ENCODE measurements at regions not wholly inside any gene's neighbourhood (a gene's known extent, or its start where the extent isn't known, plus 50 kb on each side); places are given as distances from the start of the nearest gene placed in this dataset.

DNA sequence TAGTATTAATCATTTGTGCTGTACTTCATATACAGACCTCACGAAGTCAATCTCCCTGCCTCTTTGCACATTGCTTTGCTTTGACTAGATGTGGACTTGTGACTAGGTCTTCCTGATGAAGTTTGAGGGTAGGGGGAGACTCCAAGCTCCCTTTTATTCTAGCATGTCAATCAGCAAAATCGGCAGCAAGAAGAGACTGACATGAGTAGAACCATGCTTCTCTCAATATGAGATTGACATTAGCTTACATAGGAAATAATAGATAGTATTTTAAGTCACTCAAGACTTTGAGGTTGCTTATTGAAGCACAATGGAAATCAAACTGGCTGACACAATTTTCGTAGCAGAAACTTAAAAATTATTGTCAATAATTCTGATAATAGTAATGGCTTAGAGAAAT is 866.4 kb upstream of the ADAMTS5 start:
- no peak for DNase-seq

DNA sequence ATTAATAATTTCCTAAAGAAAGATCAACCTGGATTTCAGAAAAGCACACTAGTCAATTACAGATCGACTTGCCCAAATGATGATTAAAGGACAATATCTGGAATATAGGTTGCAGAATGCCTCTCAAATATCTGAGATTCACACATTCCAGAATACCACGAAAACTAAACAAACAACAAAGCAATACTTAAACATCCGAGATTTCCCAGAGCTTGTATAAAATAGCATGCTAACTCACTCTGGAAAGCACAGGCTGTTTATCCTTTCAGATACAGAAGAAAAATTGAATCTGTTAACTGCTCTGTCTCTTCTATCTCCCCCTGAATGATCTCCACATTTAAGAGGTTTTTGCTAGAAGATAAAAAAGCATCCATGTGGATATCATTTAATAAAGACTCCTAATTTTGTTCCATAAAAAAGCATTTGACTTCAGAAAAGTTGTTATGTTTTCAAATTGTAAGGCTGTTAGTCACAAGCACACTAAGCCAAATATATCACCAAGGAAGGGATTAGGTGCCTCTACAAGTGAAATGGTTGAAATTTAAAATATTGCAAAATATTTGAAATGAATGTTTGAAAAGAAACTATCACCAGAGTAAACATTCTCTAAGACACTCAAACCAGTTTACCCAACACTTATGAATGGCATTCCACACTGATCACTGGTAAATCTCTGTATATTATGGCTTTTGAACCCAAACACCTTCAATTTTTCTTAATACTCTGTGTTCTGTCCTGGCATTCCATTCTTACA is 865.1 kb upstream of the ADAMTS5 start:
- no peak for DNase-seq

DNA sequence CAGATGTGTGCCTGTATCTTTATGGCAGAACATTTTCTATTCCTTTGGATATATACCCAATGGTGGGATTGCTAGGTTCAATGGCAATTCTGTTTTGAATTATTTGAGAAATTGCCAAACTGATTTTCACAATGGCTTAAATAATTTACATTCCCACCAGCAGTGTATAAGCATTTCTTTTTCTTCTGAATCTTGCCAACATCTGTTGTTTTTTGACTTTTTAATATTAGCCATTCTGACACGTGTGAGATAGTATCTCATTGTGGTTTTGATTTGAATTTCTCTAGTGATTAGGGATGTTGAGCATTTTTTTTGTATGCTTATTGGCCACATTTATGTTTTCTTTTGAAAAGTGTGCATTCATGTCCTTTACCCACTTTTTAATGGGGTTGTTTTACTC is 864.3 kb upstream of the ADAMTS5 start:
- DNase-seq = no peak

DNA sequence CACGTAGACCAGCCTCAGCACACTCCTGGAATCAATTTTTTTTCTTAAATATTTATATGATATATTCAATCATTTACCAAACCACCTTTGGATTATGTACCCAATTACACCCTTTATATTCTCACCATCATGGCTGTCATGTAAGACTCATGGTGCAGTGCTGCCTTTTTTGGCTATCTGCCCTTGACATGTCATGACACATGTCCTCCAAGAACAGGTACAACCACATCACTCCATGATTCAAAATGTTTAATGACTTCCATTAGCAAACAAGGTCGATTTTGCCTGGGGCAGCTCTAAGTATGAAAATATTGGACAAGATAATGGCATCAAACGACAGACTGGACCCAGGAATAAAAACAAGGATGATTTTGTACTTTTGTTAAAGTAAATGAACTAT is 861.1 kb upstream of the ADAMTS5 start:
- DNase-seq = no peak

DNA sequence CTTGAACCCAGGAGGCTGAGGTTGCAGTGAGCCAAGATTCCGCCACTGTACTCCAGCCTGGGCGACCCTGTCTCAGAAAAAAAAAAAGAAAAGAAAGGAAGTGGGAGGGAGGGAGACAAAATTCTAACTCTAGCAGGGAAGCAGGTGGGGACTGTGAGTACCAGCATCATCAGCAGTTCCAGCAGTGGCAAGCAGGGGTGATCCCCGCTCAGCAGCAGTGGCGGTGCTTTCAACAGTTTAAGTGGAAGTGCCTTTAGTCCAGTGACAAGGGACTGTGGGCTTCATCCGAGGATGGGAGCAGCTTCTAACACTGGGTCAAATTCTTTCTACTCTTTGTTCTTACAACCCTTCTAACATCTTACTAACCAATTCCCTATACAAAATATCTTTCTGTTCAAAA is 858.1 kb upstream of the ADAMTS5 start:
- no peak for DNase-seq

DNA sequence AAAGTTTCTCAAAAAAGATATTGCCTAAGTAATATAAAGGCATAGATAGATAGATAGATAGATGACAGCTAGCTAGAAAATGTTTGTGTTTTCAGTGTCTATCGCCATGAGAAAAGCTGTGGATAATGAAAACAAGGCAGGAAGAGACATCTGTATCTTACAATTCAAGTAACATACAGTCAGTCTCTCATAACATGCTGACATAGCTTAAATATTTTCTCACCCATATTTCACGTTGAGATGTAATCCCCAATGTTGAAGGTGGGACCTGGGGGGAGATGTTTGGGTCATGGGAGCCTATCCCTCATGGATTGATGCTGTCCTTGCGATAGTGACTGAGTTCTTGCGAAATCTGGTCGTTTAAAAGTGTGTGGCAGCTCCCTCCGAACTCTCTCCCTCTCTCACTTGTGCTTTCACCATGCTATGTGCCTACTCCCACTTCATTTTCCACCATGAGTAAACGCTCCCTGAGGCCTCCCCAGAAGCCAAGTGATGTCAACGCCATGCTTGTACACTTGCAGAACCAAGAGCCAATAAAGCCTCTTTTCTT is 856.8 kb upstream of the ADAMTS5 start:
- DNase-seq = no peak

DNA sequence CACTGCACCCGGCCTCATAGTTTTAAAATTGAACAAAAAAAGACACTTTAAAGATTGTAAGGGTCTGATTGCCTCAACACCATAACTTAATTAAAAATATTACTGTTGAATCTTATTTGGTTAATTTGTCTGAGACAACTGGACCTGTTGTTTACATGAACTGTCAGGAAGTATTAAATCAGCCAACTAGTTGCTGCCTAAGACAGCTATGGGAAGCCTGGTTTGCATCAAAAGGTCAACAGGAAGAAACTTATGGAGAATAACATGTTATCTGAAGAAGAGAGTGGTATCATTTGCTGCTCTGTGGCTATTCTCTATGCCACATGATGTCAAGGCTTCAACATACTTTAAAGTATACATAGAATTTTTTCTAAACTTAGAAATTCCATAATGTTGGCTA is 853.5 kb upstream of the ADAMTS5 start:
- DNase-seq = no peak

DNA sequence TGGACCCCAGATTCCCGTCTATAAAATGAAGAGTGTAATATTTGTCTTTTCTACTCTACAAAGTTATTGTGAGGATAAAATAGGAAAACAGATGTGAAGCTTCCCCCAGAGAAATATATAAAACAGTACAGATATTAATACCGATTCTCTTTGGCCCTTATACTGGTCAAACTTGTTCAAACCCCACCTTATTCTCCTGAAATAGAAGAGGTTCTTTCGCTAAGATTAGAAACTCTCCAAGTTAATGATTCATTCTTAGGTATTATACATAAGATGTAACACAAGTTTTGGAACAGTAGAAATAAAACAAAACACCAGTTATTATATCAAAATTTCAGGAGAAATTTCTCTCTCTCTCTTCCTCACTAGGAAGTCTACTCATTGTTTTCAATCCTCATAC is 852.4 kb upstream of the ADAMTS5 start:
- no peak for DNase-seq

DNA sequence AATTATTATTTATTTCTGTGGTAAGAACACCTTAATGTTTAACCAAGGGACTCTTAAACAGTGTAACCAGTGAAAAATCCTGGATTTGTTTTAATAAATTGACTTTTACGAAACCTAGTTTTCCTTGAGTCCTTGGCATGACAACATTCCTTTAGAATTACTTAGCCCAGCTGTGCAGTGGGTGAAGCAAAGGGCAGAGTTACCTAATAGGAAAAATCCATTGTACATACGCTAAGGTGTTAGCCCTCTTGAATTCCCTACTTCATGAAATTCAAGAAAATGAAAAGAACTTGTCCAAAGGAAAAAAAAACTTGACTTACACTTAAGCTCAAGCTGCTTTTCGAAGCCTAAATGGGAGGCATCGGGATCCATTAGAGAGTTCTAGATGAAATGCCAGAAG is 852.0 kb upstream of the ADAMTS5 start:
- no peak for DNase-seq

DNA sequence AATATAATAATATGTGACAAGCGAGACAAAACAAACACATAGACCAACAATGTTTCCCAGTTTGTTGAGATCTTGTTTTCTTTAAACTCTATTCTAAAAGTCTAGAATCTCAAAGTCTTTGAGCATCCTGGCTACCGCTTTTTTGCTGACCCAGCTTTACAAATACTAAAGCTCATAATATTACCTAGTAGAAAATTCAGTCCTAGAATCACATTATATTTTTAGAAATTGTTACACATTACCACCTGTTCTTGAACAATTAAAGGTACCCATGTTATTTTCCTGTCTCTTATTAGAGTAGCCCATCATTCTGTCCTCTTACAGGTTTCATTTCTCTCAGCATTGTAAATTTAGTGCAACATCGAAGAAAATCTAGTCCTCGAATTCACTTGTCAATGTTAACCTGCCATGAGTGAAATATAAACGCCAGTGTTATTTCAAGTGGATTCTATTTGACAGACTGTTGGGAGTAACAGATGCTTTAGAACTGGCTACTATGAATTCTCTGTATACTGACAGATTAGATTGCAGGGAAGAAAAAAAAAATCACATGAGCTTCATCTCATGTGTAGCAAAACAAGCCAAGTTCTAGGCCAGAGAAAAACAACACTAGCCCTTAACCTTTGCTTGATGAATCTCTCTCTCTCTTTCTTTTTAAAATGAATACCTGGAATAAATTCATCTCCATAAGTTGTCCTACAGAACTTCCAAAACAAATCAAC is 851.2 kb upstream of the ADAMTS5 start:
- no peak for DNase-seq

DNA sequence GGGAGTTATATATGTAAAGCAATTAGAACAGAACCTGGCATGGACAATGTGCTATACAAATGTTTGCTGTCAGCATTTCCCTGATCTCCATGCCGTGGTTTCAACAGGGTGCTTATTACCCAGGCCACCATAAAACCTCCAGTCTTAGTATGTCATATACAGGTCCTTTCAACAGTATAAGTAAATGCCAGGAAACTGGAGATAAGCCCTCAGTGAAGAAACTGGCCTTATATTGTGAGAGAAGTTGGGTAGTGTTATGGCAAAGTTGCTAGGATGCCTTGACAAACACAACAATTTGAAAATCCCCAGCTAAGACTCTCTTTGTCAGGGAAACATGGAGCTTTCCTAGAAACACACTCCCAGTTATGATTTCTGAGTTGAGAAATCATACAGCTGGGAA is 850.2 kb upstream of the ADAMTS5 start:
- DNase-seq = no peak

DNA sequence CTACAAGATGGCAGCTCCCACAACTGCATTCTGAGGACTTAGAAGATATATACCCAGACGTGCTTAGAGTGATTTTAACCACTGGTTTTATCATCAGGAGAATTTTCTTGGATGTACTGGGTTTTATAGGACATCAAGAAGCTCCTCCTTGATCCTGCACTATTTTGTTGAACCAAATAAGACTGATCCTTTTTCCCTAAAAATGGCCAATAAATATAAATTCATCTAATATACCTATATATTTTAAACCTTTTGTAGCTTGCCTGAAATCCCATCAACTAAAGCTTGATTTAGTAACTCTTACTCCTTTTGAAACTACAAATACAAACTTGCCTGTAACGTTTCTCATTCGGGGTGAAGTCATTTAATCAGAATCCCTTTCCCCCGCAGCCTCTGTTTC is 849.4 kb upstream of the ADAMTS5 start:
- no peak for DNase-seq

DNA sequence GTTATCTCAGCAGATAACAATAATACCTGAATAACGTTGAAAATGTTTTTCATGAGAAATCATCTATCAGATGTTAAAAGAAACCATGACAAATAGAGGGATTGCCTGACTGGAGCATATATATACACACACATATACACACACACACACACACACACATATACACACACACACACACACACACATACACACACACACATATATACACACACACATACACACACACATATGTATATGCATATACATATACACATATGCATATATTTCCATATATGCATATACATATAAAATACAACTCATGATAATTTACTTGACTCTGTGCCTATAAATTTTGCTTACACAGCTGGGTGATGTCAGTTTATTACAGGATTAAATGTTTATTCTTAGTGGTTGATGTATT is 847.3 kb upstream of the ADAMTS5 start:
- DNase-seq = no peak

DNA sequence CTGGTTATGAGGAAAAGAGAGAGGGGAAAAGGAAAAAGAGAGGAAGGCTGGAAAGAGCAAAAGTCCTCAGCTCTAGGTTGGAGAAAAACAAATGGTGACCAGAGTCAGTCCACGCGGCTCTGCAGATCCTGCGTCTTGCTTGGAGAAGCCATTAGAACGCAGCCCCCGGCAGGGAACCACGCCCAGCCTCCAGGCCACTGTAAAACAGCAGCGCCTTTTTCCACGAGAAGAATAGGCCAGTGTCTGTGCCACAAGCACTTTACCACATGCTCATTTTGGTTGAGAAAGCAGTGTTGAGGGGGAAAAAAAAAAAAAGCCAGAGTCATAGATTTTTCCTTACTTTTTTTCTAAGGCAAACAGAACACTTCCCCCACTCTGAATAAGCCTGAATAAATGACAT is 846.9 kb upstream of the ADAMTS5 start:
- peak in 52 of 58 donors; percentile 5 to 91 (median 66) for DNase-seq

DNA sequence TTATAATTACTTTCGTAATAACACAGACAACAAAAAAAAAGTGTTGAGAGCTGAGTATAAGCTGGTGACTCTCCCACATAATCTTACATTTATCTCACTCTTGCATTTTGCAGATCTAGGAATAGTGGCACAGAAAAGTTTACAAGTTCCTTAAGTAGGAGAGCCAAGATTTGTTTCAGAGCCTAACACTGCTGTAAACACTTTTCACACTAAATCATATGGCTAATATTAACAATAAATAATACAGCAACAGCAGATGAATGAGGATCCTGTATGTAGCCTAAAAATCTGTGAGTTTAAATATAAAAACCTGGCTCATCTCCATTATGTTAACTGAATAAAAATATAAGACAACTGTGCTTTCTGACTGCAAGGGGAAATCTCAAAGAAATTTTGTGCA is 846.5 kb upstream of the ADAMTS5 start:
- no peak for DNase-seq

DNA sequence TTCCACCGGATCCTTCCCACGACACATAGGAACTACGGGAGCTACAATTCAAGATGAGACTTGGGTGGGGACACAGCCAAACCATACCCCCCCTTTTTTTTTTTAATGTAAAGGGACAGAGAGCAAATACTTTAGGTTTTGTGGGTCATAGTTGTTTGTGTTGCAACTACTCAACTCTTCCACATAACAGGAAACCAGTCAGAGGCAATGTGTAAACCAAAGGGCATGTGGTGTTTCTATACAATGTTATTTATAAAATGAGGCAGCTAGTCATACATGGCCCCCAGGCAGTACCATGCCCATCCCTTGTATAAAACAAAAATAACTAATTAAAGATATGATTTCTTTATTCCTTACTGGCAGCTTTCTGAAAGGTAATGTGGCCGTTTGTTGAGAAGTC is 845.4 kb upstream of the ADAMTS5 start:
- DNase-seq = no peak

DNA sequence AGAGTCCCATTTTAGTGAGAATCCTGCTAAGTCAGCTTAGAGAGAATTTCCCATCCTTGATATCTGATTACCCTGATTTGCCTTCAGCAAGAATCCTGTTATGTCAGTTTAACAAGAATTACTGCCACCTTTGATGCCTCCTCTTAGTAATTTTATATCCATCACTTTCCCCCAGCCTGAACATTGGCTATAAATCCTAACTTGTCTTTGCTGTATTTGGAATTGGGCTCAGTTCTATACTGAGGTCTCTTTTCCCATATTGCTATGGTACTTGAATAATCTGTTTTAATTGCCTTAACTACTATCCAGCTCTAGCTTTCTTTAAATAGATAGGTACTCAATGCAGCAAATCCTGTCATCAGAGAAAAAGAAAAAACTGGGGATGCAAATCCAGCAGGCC is 842.0 kb upstream of the ADAMTS5 start:
- DNase-seq = no peak

DNA sequence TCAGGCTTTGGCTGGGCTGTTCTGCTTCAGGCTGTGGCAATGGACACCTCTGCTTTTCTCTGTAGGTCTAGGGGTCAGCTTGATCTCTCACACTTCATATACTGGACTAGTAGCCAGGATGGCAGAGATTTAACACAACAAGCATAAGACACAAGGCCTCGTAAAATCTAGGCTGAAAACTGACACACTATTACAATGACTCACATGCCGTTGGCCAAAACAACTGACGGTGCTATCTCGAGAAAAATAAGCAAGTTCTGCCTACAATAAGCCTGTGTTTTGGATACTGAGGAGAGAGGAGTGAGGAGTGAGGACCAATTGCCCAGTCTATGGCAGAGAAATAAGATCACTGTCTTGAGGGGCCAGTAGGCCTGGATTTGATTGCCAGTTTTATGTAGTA is 840.7 kb upstream of the ADAMTS5 start:
- DNase-seq = no peak

DNA sequence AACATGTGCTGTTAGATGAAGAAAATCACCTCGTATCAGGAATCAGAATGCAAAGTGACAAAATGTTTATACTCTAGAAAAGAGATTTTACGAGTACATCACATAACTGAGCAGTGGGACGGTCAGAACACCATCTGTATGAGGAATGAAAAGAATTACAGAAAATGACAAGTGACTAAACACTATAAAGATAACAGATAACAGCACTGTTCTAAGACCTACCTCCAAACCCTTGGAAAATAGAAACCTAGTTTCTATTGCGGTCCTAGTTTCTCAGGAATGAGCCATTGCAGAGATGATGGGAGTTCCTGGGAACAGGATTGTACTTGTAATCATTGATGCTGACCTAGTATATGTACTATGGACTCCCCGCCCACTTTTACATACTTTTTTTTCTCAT is 839.4 kb upstream of the ADAMTS5 start:
- no peak for DNase-seq

DNA sequence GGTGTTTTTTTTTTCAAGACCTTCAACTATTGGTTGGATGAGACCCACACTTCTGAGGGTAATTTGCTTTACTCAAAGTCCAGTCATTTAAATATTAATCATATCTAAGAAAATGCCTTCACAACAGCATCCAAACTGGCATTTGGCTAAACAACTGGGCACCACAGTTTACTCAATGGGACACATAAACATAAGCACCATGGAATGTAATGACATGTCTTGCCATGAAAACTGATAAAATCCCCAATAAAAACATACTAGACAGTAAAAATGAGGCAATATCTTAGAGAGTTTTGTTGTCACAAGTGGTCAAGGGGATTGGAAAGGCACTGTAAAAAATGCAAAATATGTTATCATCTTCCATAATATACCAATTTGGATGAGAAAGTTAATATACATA is 838.8 kb upstream of the ADAMTS5 start:
- no peak for DNase-seq

DNA sequence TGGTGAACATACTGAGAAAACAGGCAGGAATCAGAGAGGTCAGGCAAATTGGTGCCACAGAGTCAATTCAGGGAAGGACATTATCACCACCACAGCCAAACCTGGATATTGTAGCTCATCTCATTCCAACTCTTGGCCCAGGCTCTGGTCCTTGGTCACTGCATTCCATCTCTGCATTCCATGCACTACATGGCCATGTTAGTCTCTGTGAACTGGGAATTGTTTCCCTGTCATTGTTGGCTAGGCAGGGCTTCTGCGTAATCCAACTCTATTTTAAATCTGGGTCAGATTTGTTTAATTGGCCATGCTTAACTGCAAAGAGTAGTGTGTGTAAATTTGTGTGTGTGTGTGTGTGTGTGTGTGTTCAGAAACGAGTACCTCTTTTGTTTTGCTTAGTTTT is 837.6 kb upstream of the ADAMTS5 start:
- no peak for DNase-seq

DNA sequence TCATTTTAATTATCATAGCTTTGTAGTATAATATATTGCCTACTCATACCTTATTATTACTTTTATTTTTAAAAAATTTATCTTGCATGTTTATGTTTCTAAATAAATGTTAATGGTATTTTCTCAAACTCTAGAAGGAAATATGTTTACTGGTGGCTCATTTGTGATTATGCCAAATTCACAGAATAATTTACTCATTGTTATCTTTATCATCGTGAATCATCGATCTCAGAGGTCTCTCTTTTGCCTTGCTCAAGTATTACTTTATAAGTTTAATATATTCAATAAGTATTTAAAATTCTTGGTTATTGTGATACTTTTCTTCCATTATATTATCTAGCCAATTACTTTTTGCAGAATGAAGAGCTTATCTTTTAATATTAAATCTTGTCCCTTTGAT is 836.7 kb upstream of the ADAMTS5 start:
- DNase-seq = no peak
